ENCODE measurements at regions not wholly inside any gene's neighbourhood (a gene's known extent, or its start where the extent isn't known, plus 50 kb on each side); places are given as distances from the start of the nearest gene placed in this dataset.
A peak's percentile ranks its signal among the peaks of the same experiment; 100 is the strongest.
"Not testable (repeated sequence)": the region's sequence is repeated elsewhere in the genome, so short reads cannot be mapped to it uniquely, and the experiment has no call there.

GRCh38 chr3:69688400-69688799, 50.9 kb upstream of the MITF start:
- DNase-seq (ENCODE audit: low spot score) = no peak

GRCh38 chr3:69687641-69688040, 51.6 kb upstream of the MITF start:
- no peak for DNase-seq (ENCODE audit: low spot score)

GRCh38 chr3:69686056-69686455, 53.2 kb upstream of the MITF start:
- no peak for DNase-seq (ENCODE audit: low spot score)

- DNase-seq (ENCODE audit: low spot score) = no peak
Observed at GRCh38 chr3:69684309-69684961, 54.8 kb upstream of the MITF start.

GRCh38 chr3:69683082-69683806, 56.0 kb upstream of the MITF start:
- no peak for DNase-seq (ENCODE audit: low spot score)

- not testable (repeated sequence) for DNase-seq (ENCODE audit: low spot score)
Observed at GRCh38 chr3:69677456-69677855, 61.8 kb upstream of the MITF start.

- DNase-seq (ENCODE audit: low spot score) = no peak
Observed at GRCh38 chr3:69675786-69676530, 63.3 kb upstream of the MITF start.

- no peak for DNase-seq (ENCODE audit: low spot score)
Observed at GRCh38 chr3:69674752-69675151, 64.5 kb upstream of the MITF start.

- peak; percentile 68 for DNase-seq (ENCODE audit: low spot score)
Observed at GRCh38 chr3:69671082-69671952, 67.9 kb upstream of the MITF start.

GRCh38 chr3:69669070-69669469, 70.2 kb upstream of the MITF start:
- no peak for DNase-seq (ENCODE audit: low spot score)

GRCh38 chr3:69665026-69665737, 74.1 kb upstream of the MITF start:
- peak; percentile 11 for DNase-seq (ENCODE audit: low spot score)

- no peak for DNase-seq (ENCODE audit: low spot score)
Observed at GRCh38 chr3:69660631-69661030, 78.6 kb upstream of the MITF start.

GRCh38 chr3:69659180-69659910, 79.9 kb upstream of the MITF start:
- no peak for DNase-seq (ENCODE audit: low spot score)

- no peak for DNase-seq (ENCODE audit: low spot score)
Observed at GRCh38 chr3:69658514-69659140, 80.6 kb upstream of the MITF start.

- DNase-seq (ENCODE audit: low spot score) = not testable (repeated sequence)
Observed at GRCh38 chr3:69657030-69657429, 82.2 kb upstream of the MITF start.

- no peak for DNase-seq (ENCODE audit: low spot score)
Observed at GRCh38 chr3:69651765-69652164, 87.5 kb upstream of the MITF start.

- no peak for DNase-seq (ENCODE audit: low spot score)
Observed at GRCh38 chr3:69650066-69650419, 89.2 kb upstream of the MITF start.

GRCh38 chr3:69649120-69650065, 89.9 kb upstream of the MITF start:
- DNase-seq (ENCODE audit: low spot score) = no peak

- DNase-seq (ENCODE audit: low spot score) = no peak
Observed at GRCh38 chr3:69648126-69648525, 91.1 kb upstream of the MITF start.
